WTC11 (cell line): ENCODE measurements at regions not wholly inside any gene's neighbourhood (a gene's known extent, or its start where the extent isn't known, plus 50 kb on each side); places are given as distances from the start of the nearest gene placed in this dataset.

Experiments used
- ATAC-seq: fragments of 200-7000 bp; cut with Tn5 transposase; 2 replicates; pipeline ENCODE4 v1.10.0; 2021; ENCODE audit warnings: mild to moderate bottlenecking, moderate library complexity
- CTCF ChIA-PET: fragments of 300-600 bp; sonication (Branson Sonifier 250); formaldehyde crosslinking; loops from one replicate; lab custom pipeline; 2021; ENCODE audit warnings: antibody characterized with exemption; lab: Charles Lee
- POLR2A ChIA-PET: fragments of 350-600 bp; sonication (Branson Sonifier 250); formaldehyde crosslinking; loops from one replicate; lab custom pipeline; 2021; ENCODE audit warnings: antibody characterized with exemption; lab: Charles Lee
- DNase-seq: peaks from one replicate; pipeline ENCODE4 v3.0.0; 2021; ENCODE audit warnings: low spot score
- H3K27ac Mint-ChIP-seq: 2 replicates; pipeline ENCODE4 v1.8.0; 2021; ENCODE audit warnings: mixed read lengths
- H3K27me3 Mint-ChIP-seq: 2 replicates; pipeline ENCODE4 v1.8.0; 2021; ENCODE audit warnings: low read depth, mild to moderate bottlenecking, moderate library complexity, mixed read lengths
- H3K36me3 Mint-ChIP-seq: 2 replicates; pipeline ENCODE4 v1.8.0; 2021; ENCODE audit warnings: mixed read lengths
- H3K4me1 Mint-ChIP-seq: 2 replicates; pipeline ENCODE4 v1.8.0; 2022; ENCODE audit warnings: mixed read lengths
- H3K4me3 Mint-ChIP-seq: 2 replicates; pipeline ENCODE4 v1.8.0; 2021; ENCODE audit warnings: mild to moderate bottlenecking, moderate library complexity, mixed read lengths
- H3K9me3 Mint-ChIP-seq: 2 replicates; pipeline ENCODE4 v1.8.0; 2021; ENCODE audit warnings: mixed read lengths
- AFF4 ChIP-seq: sonication (generic); formaldehyde crosslinking; IDR thresholded peaks from 2 replicates; pipeline ENCODE4 v1.8.1; 2023; ENCODE audit warnings: mild to moderate bottlenecking, missing genetic modification reagents, borderline replicate concordance
- ATF3 ChIP-seq: sonication (generic); formaldehyde crosslinking; conservative IDR thresholded peaks from 2 replicates; pipeline ENCODE4 v1.8.1; 2022; ENCODE audit warnings: mild to moderate bottlenecking, missing genetic modification reagents
- EMX1 ChIP-seq: fragments of 250-450 bp; sonication (Bioruptor Pico); IDR thresholded peaks from 2 replicates; pipeline ENCODE4 v1.8.0; 2021; ENCODE audit warnings: mild to moderate bottlenecking
- FOXP1 ChIP-seq: sonication (generic); formaldehyde crosslinking; IDR thresholded peaks from 2 replicates; pipeline ENCODE4 v1.8.0; 2022; ENCODE audit warnings: missing genetic modification reagents, mild to moderate bottlenecking, moderate library complexity, borderline replicate concordance
- FOXP4 ChIP-seq: sonication (generic); formaldehyde crosslinking; IDR thresholded peaks from 2 replicates; pipeline ENCODE4 v1.8.0; 2022; ENCODE audit warnings: mild to moderate bottlenecking, missing genetic modification reagents
- GABPB1 ChIP-seq: sonication (generic); formaldehyde crosslinking; IDR thresholded peaks from 2 replicates; pipeline ENCODE4 v1.8.1; 2023; ENCODE audit warnings: mild to moderate bottlenecking, missing genetic modification reagents
- IRF1 ChIP-seq: sonication (generic); formaldehyde crosslinking; IDR thresholded peaks from 2 replicates; pipeline ENCODE4 v1.8.0; 2023; ENCODE audit warnings: missing genetic modification reagents
- JAZF1 ChIP-seq: fragments of 250-450 bp; sonication (Bioruptor Pico); IDR thresholded peaks from 2 replicates; pipeline ENCODE4 v1.9.0; 2021; ENCODE audit warnings: moderate library complexity, mild to moderate bottlenecking, inconsistent platforms
- MAX ChIP-seq: sonication (generic); formaldehyde crosslinking; IDR thresholded peaks from 2 replicates; pipeline ENCODE4 v1.8.0; 2022; ENCODE audit warnings: mild to moderate bottlenecking, missing genetic modification reagents
- PRRX2 ChIP-seq: fragments of 250-450 bp; sonication (Bioruptor Pico); IDR thresholded peaks from 2 replicates; pipeline ENCODE4 v1.8.0; 2021; ENCODE audit warnings: mild to moderate bottlenecking
- RELA ChIP-seq: sonication (generic); formaldehyde crosslinking; IDR thresholded peaks from 2 replicates; pipeline ENCODE4 v1.8.1; 2022; ENCODE audit warnings: missing genetic modification reagents, mild to moderate bottlenecking, borderline replicate concordance
- TCF7 ChIP-seq: sonication (generic); formaldehyde crosslinking; IDR thresholded peaks from 2 replicates; pipeline ENCODE4 v1.8.0; 2022; ENCODE audit warnings: mild to moderate bottlenecking, low read depth, missing genetic modification reagents, moderate library complexity
- ZBTB43 ChIP-seq: sonication (generic); formaldehyde crosslinking; IDR thresholded peaks from 2 replicates; pipeline ENCODE4 v1.8.1; 2023; ENCODE audit warnings: mild to moderate bottlenecking, missing genetic modification reagents
- ZNF121 ChIP-seq: sonication (generic); formaldehyde crosslinking; IDR thresholded peaks from 2 replicates; pipeline ENCODE4 v1.8.0; 2023; ENCODE audit warnings: missing genetic modification reagents
- ZNF423 ChIP-seq: fragments of 250-450 bp; sonication (Bioruptor Pico); IDR thresholded peaks from 2 replicates; pipeline ENCODE4 v2.1.2; 2022; ENCODE audit warnings: mild to moderate bottlenecking, moderate library complexity
- ZNF671 ChIP-seq: fragments of 250-450 bp; sonication (Bioruptor Pico); IDR thresholded peaks from 2 replicates; pipeline ENCODE4 v1.8.0; 2021; ENCODE audit warnings: mild to moderate bottlenecking
- ZSCAN18 ChIP-seq: fragments of 250-450 bp; sonication (Bioruptor Pico); IDR thresholded peaks from 2 replicates; pipeline ENCODE4 v2.1.2; 2022; ENCODE audit warnings: mild to moderate bottlenecking, moderate library complexity

GRCh38 chr7:11294218-11294617, 320.5 kb downstream of the PHF14 start (continued):
- TF ChIP-seq AFF4 (CRISPR knock-in tag), result no peak
- TF ChIP-seq ZNF121 (CRISPR knock-in tag), result no peak
- TF ChIP-seq TCF7 (CRISPR knock-in tag), result no peak
- TF ChIP-seq IRF1 (CRISPR knock-in tag), result no peak

GRCh38 chr7:11294965-11295364, 321.3 kb downstream of the PHF14 start:
- no peak for TF ChIP-seq ZNF423 (CRISPR knock-in tag)
- TF ChIP-seq PRRX2 (CRISPR knock-in tag), result no peak
- no peak for TF ChIP-seq MAX
- TF ChIP-seq ZNF671 (CRISPR knock-in tag), result no peak
- TF ChIP-seq EMX1 (CRISPR knock-in tag), result no peak
- TF ChIP-seq GABPB1 (CRISPR knock-in tag), result no peak
- no peak for TF ChIP-seq FOXP4
- TF ChIP-seq JAZF1, result no peak
- no peak for TF ChIP-seq RELA
- TF ChIP-seq ATF3 (CRISPR knock-in tag), result no peak
- no peak for TF ChIP-seq FOXP1 (CRISPR knock-in tag)
- TF ChIP-seq ZBTB43 (CRISPR knock-in tag), result no peak
- TF ChIP-seq ZSCAN18 (CRISPR knock-in tag), result no peak
- Mint-ChIP-seq H3K27ac (no peak overlapping the region), H3K9me3 (no peaks in the 10 kb centered on the region), H3K4me1 (peaks cover 25% of the 10 kb centered on the region), H3K27me3 (no peaks in the 10 kb centered on the region), H3K36me3 (no peaks in the 10 kb centered on the region), H3K4me3 (no peak overlapping the region)
- ChIA-PET CTCF (no interaction called here), POLR2A (no interaction called here)
- ATAC-seq (no peak), DNase-seq (no peak)
